B cell (primary cell): ENCODE measurements at regions not wholly inside any gene's neighbourhood (a gene's known extent, or its start where the extent isn't known, plus 50 kb on each side); places are given as distances from the start of the nearest gene placed in this dataset.

Experiments used
- ATAC-seq: fragments of 200-7000 bp; cut with Tn5 transposase; one replicate; pipeline ENCODE4 v1.10.0; 2021; ENCODE audit warnings: low read depth, mild to moderate bottlenecking, moderate number of reproducible peaks, moderate library complexity
- CTCF ChIA-PET: fragments of 350-600 bp; sonication (Branson Sonifier 250); formaldehyde crosslinking; loops from one replicate; lab custom pipeline; 2021; ENCODE audit warnings: antibody characterized with exemption, inconsistent platforms; lab: Charles Lee
- POLR2A ChIA-PET: fragments of 350-600 bp; sonication (Branson Sonifier 250); formaldehyde crosslinking; loops from one replicate; lab custom pipeline; 2021; ENCODE audit warnings: antibody characterized with exemption; lab: Charles Lee
- DNase-seq: peaks from one replicate; pipeline ENCODE4 v3.0.0; 2013
- H2AFZ ChIP-seq: 2 replicates; pipeline ENCODE4 v1.6.1; 2012; ENCODE audit warnings: mild to moderate bottlenecking, low read depth, low read length; ENCODE audit not compliant: insufficient read depth, poor library complexity, severe bottlenecking
- H3K27ac ChIP-seq, 2 donors: 1 replicate in 1 of 2; 2 replicates in 1 of 2; pipeline ENCODE4 v1.5.1; 2012 to 2013; ENCODE audit warnings: low read length in 2 of 2, mild to moderate bottlenecking in 2 of 2, moderate library complexity in 1 of 2
- H3K27me3 ChIP-seq, 4 experiments: fragments of 200-600 bp in 1 of 4; sonication (generic) in 1 of 4; replicated peaks in 1 of 4; 1 replicate in 2 of 4; 2 replicates in 2 of 4; pipeline versions ENCODE4 v1.6.1 to v1.7.0; 2013 to 2016; ENCODE audit warnings: low read length in 3 of 4, mild to moderate bottlenecking in 2 of 4, mixed read lengths in 1 of 4, moderate library complexity in 1 of 4; ENCODE audit not compliant: insufficient read depth in 4 of 4, control insufficient read depth in 3 of 4; ENCODE audit errors: control extremely low read depth in 1 of 4
- H3K36me3 ChIP-seq, 2 experiments: replicated peaks in 1 of 2; 1 replicate in 1 of 2; 2 replicates in 1 of 2; pipeline versions ENCODE4 v1.6.1 to v1.7.1; 2013; ENCODE audit warnings: low read length in 1 of 2; ENCODE audit not compliant: insufficient read depth in 2 of 2, control insufficient read depth in 1 of 2; ENCODE audit errors: control extremely low read depth in 1 of 2, extremely low read depth in 1 of 2
- H3K4me1 ChIP-seq, 2 donors: fragments of 200-600 bp in 1 of 2; sonication (generic) in 1 of 2; 1 replicate in 1 of 2; 2 replicates in 1 of 2; pipeline versions ENCODE4 v1.5.1 to v1.6.1; 2013 to 2017; ENCODE audit warnings: low read length in 2 of 2; ENCODE audit not compliant: control insufficient read depth in 2 of 2, insufficient read depth in 2 of 2
- H3K4me2 ChIP-seq: replicated peaks from 2 replicates; pipeline ENCODE3; 2012; ENCODE audit warnings: mild to moderate bottlenecking, low read depth, low read length; ENCODE audit not compliant: poor library complexity, severe bottlenecking
- H3K4me3 ChIP-seq, 5 experiments: fragments of 200-600 bp in 1 of 5; sonication (generic) in 1 of 5; 1 replicate in 3 of 5; 2 replicates in 2 of 5; pipeline versions ENCODE4 v1.5.1 to v1.7.0; 2011 to 2016; ENCODE audit warnings: low read length in 4 of 5, mild to moderate bottlenecking in 4 of 5, low read depth in 2 of 5, control low read depth in 1 of 5, moderate library complexity in 1 of 5; ENCODE audit not compliant: insufficient read depth in 1 of 5; ENCODE audit errors: control extremely low read depth in 1 of 5, extremely low read depth in 1 of 5
- H3K79me2 ChIP-seq: fragments of 200-600 bp; sonication (generic); one replicate; pipeline ENCODE4 v1.6.0; 2016; ENCODE audit warnings: low read length; ENCODE audit not compliant: control insufficient read depth, insufficient read depth
- H3K9ac ChIP-seq: fragments of 200-600 bp; sonication (generic); 2 replicates; pipeline ENCODE4 v1.6.1; 2017; ENCODE audit warnings: mild to moderate bottlenecking, low read length, moderate library complexity
- H3K9me3 ChIP-seq, 3 donors: one replicate each; pipeline versions ENCODE4 v1.6.1 to v1.7.1; 2013; ENCODE audit warnings: low read length in 2 of 3; ENCODE audit not compliant: control insufficient read depth in 2 of 3, insufficient read depth in 1 of 3; ENCODE audit errors: control extremely low read depth in 1 of 3
- H4K20me1 ChIP-seq: 2 replicates; pipeline ENCODE4 v1.6.0; 2012; ENCODE audit warnings: mild to moderate bottlenecking, low read length; ENCODE audit not compliant: insufficient read depth, control insufficient read depth, poor library complexity, severe bottlenecking
- H3K27ac Mint-ChIP-seq: one replicate; pipeline ENCODE4 v1.8.0; 2021; ENCODE audit warnings: mixed read lengths
- H3K27me3 Mint-ChIP-seq: one replicate; pipeline ENCODE4 v1.8.0; 2021; ENCODE audit warnings: mixed read lengths
- H3K4me1 Mint-ChIP-seq: one replicate; pipeline ENCODE4 v1.8.0; 2021; ENCODE audit warnings: mixed read lengths
- H3K4me3 Mint-ChIP-seq: one replicate; pipeline ENCODE4 v1.8.0; 2021; ENCODE audit warnings: mixed read lengths
- H3K9me3 Mint-ChIP-seq: one replicate; pipeline ENCODE4 v1.8.0; 2022; ENCODE audit warnings: mixed read lengths; ENCODE audit not compliant: insufficient read depth
- EZH2 ChIP-seq: IDR thresholded peaks from 2 replicates; pipeline ENCODE4 v1.6.1; 2012; ENCODE audit warnings: borderline replicate concordance, low read depth, mild to moderate bottlenecking, moderate library complexity, low read length; ENCODE audit not compliant: insufficient read depth, poor library complexity, severe bottlenecking
- WGBS: methylation state at CpG from one replicate; pipeline ENCODE4 v1.1.5; 2013; ENCODE audit warnings: missing lambda C conversion rate; ENCODE audit not compliant: insufficient coverage; 5-methylcytosine and 5-hydroxymethylcytosine counted together
- intact Hi-C: fragments of 100-400 bp; cut with micrococcal nuclease; formaldehyde crosslinking; loops from one replicate; pipeline ENCODE4 v1.10.0; 2022
- TF ChIP-seq, protein P1 (sequence below): fragments of 200-600 bp; IDR thresholded peaks from one replicate; pipeline ENCODE4 v1.8.0; 2022; ENCODE audit warnings: antibody characterized with exemption, mild to moderate bottlenecking

DNA sequence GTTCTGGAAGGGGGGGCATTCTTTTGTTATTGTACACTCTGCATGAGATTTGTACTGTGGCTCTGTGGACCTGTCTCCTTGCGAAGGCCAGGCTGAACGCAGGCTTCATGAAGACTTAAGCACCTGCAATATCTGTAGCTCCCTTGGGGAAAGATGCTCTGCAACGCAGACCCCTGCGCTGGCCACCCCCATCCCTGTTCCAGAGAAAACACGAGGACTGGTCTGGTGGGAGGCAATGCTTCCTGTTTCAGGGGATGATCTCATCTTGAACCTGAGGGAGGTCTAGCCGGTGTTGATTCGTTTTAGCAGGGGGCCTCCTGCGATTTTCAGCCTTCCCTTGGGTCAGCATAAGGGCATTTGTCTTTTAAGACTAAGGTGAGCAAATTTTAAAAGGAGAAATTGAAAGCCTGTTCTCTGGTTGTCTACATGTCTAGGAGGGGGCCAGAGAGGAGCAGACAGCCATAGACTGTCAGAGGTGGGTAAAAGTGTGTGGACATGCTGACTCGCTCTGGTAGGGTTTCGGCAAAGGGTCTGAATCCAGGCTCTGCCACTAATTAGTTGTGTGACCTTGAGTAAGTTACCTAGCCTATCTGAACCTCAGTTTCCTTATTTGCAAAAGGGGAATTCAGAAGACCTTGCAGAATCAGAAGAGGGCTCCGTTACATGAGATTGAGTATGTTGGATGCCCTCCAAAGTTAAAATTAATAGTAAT is 80.9 kb upstream of the RASGRF1 start:
- Histone ChIP-seq H3K79me2 (no peaks in the 10 kb centered on the region), H2AFZ (no peak overlapping the region), H3K4me2 (no peak overlapping the region), H3K36me3 (no peaks in the 10 kb centered on the region), H3K4me1 (no peaks in the 10 kb centered on the region), H3K27ac (no peak overlapping the region), H3K9ac (no peak overlapping the region), H3K4me3 (no peak overlapping the region), H3K27me3 (peaks cover 0 to 25% (median 7%) of the 10 kb centered on the region in 4 experiments), H3K9me3 (peaks cover 0 to 3% (median 0%) of the 10 kb centered on the region in 3 donors), H4K20me1 (no peaks in the 10 kb centered on the region)
- ChIA-PET POLR2A (no interaction called here), CTCF (no interaction called here)
- H3K4me3 Mint-ChIP-seq: no peak overlapping the region
- H3K27ac Mint-ChIP-seq: no peak overlapping the region
- ATAC-seq (no peak), DNase-seq (no peak)
- peaks cover 60% of the 10 kb centered on the region for H3K27me3 Mint-ChIP-seq
- TF ChIP-seq EZH2: no peak
- TF ChIP-seq, protein P1, sequence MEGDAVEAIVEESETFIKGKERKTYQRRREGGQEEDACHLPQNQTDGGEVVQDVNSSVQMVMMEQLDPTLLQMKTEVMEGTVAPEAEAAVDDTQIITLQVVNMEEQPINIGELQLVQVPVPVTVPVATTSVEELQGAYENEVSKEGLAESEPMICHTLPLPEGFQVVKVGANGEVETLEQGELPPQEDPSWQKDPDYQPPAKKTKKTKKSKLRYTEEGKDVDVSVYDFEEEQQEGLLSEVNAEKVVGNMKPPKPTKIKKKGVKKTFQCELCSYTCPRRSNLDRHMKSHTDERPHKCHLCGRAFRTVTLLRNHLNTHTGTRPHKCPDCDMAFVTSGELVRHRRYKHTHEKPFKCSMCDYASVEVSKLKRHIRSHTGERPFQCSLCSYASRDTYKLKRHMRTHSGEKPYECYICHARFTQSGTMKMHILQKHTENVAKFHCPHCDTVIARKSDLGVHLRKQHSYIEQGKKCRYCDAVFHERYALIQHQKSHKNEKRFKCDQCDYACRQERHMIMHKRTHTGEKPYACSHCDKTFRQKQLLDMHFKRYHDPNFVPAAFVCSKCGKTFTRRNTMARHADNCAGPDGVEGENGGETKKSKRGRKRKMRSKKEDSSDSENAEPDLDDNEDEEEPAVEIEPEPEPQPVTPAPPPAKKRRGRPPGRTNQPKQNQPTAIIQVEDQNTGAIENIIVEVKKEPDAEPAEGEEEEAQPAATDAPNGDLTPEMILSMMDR: no peak
- intact Hi-C loops: no loop called here
- no peaks in the 10 kb centered on the region for H3K4me1 Mint-ChIP-seq
- no peaks in the 10 kb centered on the region for H3K9me3 Mint-ChIP-seq
- 62% methylated on average over 10 of the region's 11 CpGs for WGBS

DNA sequence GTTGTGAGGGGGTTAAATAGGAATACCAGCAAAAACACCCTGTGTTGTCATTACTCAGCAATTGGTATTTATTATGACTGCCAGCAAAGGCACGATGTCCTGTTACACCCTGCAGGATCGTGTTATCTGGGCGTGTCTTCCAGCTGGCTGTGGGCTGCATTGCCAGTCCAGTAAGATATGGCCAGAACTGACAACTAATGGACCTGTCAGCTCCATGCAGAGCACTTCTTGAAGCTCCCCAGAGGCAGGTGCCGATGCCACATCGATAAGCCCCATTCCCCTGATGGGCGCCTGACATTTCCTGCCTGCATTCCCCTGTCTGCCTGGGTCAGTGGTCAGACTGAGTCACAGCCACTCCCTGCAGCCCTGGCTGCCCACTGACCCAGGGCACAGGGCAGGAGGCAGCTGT is 79.7 kb upstream of the RASGRF1 start:
- ChIA-PET POLR2A (no interaction called here), CTCF (no interaction called here)
- Histone ChIP-seq H2AFZ (no peak overlapping the region), H3K4me1 (peaks cover 4% of the 10 kb centered on the region in 2 donors), H3K9ac (no peak overlapping the region), H3K27me3 (peaks cover 0 to 22% (median 6%) of the 10 kb centered on the region in 4 experiments), H3K4me2 (no peak overlapping the region), H3K9me3 (peaks cover 0 to 13% (median 0%) of the 10 kb centered on the region in 3 donors), H3K79me2 (no peaks in the 10 kb centered on the region), H3K27ac (no peak overlapping the region), H4K20me1 (no peaks in the 10 kb centered on the region), H3K4me3 (no peak overlapping the region), H3K36me3 (no peaks in the 10 kb centered on the region)
- Mint-ChIP-seq H3K4me3 (no peak overlapping the region), H3K4me1 (peaks cover 8% of the 10 kb centered on the region), H3K9me3 (peaks cover 3% of the 10 kb centered on the region), H3K27me3 (peaks cover 50% of the 10 kb centered on the region), H3K27ac (no peak overlapping the region)
- intact Hi-C loops: no loop called here
- DNase-seq: no peak
- WGBS: 77% methylated on average over 6 of the region's 6 CpGs
- TF ChIP-seq EZH2: no peak
- TF ChIP-seq, protein P1: no peak
- no peak for ATAC-seq
